ENCODE measurements at regions not wholly inside any gene's neighbourhood (a gene's known extent, or its start where the extent isn't known, plus 50 kb on each side); places are given as distances from the start of the nearest gene placed in this dataset.

DNA sequence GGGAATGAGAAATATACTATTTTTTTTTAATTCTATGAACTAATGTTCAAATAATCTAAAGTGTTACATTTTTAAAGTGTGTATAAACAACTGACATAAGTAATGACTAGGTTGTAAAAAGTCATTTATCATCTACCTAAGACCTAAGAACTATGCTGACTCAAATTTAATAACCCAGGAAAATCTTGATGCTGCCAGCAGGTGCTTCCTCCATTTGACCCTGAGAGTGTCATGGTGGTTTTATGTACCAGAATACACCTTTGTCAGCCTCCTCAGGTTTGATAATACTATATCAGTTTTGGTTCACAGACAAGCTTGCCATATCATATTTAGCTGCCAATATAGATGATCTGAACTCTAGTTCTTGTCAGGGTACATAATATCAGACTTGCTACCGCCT lies 1151.2 kb downstream of the PCDH17 start:
- no peak for DNase-seq (ENCODE audit: low spot score)

DNA sequence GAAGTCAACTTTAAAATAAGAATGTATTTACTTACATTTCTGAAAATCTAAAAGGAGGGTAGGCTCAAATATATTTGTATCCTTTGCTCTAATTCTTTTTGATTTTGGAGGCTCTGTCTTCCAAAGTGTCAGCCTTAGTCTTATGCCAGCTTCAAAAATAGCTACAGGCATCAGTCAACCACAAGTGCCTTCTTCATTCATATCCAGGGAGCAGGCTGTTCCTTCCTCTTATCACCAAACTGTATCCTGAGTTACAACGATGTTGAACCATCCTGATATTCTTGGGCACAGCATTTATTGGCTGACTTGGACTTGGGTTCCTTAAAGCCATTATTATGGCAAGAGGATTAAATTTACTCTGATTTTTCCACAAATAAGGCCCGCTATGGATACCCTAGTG lies 1161.3 kb downstream of the PCDH17 start:
- DNase-seq (ENCODE audit: low spot score) = no peak

DNA sequence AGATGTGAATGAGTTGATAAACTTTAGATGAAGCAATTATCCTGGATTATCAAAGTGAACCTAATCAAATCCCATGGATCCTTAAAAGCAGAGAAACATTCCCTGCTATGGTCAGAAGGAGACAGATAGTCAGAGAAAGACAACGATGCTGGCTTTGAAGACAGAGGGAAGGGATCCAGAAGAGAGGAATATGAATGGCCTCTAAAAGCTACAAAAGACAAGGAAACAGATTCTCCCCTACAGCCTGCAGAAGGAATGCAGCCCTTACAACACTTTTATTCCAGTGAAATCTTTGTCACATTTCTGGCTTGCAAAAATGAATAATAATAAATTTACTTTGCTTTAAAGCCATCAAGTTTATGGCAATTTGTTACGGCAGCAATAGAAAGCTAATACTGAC lies 1164.2 kb downstream of the PCDH17 start:
- DNase-seq (ENCODE audit: low spot score) = no peak

DNA sequence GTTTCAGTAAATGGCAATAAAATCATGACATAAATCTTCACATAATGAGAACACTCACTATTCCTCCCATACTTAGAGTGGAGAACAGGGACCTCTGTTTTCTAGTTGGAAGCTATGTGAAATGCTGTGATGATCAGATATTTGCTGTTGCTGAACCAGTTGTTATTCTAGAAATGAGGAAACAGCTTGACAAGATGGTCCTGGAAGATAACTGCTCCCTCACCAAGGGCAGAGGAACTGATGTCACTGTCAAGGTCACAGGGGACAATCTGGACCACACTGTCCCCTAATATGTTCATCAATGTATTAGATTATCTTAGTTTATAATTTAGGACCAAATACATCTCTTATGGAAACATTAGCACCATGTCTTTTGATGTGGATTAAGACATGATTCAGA lies 1173.3 kb downstream of the PCDH17 start:
- no peak for DNase-seq (ENCODE audit: low spot score)

DNA sequence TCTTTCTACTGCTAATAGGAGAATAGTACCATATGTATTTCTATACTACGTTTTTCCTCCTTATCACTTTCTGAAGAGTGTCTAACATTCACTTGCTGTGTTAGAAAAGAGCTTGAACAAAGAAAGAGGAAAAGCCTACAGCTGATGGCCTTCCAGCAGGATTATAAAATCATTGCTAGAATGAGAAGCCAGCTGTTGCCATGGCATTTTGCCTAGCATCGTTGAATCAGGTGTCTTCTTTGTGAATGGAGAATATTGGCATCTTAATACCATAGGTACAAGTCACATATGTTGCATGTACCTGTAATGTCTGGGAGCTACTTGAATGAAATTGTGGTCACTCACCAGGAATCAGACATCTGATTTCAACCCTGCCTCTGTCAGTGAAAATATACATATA lies 1174.9 kb downstream of the PCDH17 start:
- no peak for DNase-seq (ENCODE audit: low spot score)

DNA sequence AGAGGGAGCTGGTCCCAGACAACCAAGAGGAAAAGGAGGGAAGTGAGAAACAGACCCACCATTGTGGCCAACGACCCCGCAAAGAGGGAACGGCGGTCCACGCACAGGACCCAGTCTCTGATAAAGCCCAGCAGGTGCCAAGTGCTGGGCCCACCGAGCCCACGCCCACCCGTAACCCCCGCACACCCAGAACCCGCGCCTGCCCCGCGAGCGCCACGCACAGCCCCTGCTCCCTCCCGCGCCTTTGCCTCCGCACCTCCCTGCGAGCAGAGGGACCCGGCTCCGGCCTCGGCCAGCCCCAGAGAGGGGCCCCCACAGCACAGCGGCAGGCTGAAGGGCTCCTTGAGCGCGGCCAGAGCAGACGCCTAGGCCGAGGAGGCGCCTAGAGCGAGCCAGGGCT lies 1192.2 kb downstream of the PCDH17 start:
- DNase-seq (ENCODE audit: low spot score) = no peak

DNA sequence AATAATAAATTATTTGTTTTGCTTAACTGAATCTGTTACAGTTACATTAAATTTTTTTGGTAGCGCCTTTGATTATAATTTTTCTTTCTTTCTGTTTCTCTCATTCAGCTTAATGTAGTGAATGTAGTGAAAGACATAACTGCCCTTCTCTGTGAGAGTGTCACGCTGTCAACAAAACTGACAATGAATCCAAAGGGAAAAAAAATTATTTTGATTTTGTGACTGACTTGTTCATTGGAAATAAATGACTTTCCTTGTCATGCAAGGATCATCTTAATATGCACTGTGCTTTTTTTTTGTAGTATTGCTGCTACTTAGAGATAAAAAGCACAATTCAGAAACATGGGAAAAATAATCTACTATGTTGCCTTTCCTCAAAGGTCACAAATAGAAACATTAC lies 1196.4 kb downstream of the PCDH17 start:
- no peak for DNase-seq (ENCODE audit: low spot score)

DNA sequence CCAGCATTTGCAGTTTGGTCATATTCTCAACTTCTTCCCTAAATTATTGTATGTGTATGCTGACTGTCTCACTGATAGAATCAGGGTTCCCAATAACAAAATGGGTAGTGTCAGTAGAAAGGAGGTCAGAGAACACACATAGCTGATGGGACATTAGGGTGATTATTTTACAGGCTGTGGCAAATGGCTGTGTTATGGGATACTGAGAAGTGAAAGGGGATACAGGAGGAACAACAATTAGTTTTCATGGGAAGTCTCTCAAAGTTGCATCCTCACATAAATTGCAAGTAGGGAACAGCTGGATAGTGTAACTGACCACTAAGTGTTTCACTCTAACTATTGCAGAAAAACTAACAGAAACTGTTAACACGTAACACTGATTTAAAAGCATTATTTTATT lies 1199.3 kb downstream of the PCDH17 start:
- DNase-seq (ENCODE audit: low spot score) = no peak

DNA sequence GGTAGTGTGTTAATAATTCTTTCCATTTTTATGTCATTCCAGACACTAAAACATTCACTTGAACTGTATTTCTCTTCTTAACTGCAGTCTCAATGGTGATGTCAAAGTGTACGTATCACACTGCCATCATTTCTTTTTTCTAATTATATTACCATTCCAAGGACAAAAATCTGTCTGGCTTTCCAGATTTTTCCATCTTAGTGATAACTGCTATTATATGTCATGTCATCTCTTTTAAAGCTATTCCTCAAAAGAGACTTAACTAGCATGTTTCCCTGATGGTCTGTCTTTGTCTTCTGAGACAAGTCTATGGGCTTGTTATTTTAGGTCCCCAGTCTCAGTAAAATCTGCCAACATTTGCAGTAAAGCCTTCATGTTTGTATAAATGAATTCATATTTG lies 1207.1 kb downstream of the PCDH17 start:
- DNase-seq (ENCODE audit: low spot score) = no peak

DNA sequence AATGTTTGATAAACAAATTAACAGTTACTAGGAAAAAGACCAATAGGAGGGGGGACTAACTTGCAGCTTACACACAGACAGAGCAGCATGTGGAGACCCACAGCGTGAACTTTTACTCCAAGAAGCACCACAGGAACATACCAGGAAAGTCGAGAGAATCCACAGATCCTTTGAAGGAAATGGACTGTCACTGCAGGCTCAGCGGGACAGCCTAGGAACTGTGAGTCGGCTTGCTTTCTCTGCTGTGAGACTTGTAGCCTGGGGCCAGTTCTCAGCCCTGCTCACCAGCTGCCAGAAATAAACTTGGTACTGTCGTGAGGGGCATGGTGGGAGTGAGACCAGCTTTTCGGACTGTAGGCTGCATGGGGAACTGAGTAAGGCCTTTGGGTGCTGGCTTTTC lies 1211.5 kb downstream of the PCDH17 start:
- no peak for DNase-seq (ENCODE audit: low spot score)

DNA sequence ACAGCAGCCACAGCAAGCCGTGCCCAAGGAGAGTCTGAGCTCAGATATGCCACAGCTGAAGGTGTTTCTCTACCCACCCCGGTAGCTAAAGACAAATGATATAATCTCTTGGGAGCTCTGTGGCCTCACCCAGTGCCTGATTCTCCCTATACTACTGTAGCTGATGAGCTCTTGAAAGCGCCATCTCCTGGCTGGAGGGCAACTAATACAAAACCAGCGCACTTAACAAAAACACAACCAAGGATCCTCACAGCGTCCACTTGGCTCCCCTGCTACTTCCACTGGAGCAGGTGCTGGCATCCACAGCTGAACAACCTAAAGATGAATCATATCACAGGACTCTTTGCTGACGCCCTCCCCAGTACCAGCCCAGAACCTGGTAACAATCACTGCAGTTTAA lies 1212.0 kb downstream of the PCDH17 start:
- DNase-seq (ENCODE audit: low spot score) = no peak

DNA sequence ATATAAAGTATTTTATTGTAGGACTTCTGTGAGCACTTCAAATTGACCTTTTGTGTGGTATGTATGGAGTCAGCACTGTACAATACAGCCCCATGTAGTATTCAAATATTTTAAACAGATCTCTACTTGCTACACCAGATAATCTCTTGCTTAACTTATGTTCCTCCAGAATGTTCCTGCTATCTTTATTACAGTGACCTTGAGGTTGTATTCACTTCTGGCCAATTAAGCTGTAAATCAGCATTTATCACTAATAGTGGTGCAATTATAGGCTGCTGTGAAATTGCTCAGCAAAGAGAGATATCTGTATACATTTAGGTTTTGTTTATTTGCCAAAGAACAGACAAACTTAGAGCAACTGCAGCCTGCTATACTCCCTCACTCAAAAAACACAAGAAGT lies 1218.6 kb downstream of the PCDH17 start:
- DNase-seq (ENCODE audit: low spot score) = no peak

DNA sequence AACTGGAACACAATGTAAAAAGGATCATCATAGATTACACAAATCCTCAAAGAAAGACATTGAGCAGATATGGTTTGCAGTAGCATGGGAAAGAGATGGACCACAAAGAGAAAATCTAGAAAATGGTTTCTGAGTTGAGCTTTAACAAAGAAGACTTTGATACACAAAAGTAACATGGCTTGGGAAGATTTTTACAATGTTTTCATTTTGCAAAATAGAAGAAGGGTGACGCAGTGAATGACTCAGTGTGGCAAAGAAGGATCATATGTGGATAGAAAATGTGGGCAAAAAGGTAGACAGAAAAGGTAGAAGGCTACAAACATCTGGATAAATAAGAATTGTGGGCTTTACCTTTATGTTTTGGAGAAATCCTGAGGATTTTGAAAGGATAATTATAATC lies 1220.5 kb downstream of the PCDH17 start:
- DNase-seq (ENCODE audit: low spot score) = peak; percentile 19

DNA sequence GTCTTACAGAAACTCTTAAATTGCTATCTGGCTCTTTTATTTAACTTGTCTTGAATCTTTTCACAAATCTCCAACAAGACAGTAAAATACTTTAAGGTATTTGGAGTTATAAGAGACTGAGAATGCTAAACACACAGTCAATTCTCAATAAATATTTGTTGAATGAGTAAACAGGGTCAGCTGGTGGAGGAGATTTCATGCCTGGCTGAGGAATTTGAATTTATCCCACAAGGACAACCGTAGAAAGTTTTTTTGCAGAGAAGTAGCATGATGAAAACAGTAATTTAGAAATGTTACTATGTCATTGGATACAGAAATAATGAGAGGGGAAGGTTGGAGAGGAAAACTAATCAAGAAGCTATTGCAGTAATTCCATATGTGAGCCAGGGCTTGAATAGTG lies 1223.7 kb downstream of the PCDH17 start:
- peak; percentile 3 for DNase-seq (ENCODE audit: low spot score)

DNA sequence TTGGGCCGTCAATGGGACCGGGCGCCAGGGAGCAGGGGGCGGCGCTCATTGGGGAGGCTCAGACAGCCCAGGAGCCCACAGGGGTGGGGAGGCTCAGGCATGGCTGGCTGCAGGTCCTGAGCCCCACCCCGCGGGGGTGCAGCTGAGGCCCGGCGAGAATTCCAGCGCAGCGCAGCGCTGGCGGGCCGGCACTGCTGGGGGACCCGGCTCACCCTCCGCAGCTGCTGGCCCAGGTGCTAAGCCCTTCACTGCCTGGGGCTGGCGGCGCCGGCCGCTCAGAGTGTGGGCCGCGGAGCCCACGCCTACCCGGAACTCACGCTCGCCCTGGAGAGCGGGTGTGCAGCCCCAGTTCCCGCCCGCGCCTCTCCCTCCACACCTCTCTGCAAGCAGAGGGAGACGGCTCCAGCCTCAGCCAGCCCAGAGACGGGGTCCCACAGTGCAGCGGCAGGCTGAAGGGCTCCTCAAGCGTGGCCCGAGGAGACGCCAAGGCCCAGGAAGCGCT lies 1227.4 kb downstream of the PCDH17 start:
- no peak for DNase-seq (ENCODE audit: low spot score)

DNA sequence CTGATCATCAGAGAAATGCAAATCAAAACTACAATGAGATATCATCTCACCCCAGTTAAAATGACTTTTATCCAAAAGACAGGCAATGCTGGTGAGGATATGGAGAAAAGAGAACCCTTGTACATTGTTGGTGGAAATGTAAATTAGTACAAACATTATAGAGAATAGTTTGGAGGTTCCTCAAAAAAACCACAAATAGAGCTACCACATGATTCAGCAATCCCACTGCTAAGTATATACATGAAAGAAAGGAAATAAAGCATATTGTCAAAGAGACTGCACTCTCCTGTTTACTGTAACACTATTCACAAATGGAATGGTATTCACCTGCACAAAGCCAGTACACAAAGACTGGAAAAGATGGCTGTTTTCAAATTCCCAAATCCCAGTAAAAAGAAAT lies 1233.7 kb downstream of the PCDH17 start:
- no peak for DNase-seq (ENCODE audit: low spot score)

DNA sequence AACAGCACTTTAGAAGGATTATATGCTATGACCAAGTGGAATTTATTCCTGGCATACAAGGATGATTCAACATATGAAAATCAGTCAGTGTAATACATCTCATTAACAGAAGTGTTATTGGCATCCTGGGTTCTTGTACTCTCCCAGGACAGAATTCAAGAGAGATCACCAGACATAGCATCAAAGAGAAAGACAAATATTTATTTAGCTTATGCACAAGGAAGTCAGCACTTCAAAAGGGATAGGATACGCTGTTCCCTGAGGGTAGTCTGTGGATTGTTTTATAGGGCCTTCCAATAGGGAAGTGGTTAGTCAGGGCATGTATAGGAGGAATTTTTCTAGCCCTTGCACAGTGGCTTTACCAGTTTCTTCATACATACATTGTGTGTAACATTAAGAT lies 1238.0 kb downstream of the PCDH17 start:
- no peak for DNase-seq (ENCODE audit: low spot score)

DNA sequence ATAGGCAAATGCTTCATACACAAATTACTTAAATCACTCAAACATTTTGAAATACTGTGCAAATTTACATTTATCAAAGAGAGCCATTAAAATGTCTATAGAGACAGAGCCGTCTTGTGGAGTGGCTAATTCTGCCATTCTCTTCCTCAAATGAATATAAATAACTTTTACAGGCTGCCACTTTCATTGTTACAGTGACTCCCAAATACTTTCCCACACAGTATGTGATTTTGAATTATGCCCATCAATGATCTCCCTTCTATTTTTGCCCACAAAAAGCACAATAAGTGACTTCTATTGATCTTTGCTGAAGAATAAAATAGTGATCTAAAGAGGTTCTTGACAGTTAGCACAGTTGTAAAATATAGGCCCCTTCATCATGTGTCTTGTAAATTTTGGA lies 1244.9 kb downstream of the PCDH17 start:
- no peak for DNase-seq (ENCODE audit: low spot score)

DNA sequence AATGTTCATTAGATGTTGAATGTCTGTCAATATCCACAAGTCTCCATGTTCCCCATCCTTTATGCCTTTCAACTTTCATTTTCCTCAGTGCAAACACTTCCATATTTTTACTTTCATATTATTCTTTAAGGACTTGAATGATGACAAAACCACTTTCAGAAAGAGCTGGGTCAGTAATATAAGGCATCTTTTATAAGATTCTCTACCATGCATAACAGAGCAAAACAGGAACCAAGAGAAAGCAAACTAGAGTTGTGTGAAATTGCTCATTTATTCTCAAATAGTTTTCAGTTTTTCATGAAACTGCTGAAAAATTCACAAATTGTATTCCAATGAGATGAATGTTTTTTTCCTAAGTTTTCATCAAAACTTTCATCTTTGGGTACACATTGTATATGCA lies 1247.6 kb downstream of the PCDH17 start:
- no peak for DNase-seq (ENCODE audit: low spot score)

DNA sequence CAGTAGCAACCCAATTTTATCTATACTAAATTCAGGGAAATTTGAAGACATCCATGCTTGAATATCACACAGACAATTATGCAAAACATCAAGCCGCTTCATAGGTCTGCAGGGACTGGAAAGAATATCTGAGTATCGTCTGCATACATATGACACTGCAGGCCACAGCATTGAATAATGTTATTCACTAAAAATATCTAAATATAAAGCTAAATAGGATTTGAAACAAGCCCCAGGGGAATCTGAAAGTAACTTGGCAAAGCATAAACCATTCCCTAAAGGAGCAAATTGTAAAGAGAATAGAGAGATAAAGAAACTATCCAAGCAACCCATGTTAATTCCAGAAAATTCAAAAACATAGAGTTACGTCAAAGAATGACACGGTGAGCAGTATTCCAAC lies 1251.0 kb downstream of the PCDH17 start:
- no peak for DNase-seq (ENCODE audit: low spot score)

DNA sequence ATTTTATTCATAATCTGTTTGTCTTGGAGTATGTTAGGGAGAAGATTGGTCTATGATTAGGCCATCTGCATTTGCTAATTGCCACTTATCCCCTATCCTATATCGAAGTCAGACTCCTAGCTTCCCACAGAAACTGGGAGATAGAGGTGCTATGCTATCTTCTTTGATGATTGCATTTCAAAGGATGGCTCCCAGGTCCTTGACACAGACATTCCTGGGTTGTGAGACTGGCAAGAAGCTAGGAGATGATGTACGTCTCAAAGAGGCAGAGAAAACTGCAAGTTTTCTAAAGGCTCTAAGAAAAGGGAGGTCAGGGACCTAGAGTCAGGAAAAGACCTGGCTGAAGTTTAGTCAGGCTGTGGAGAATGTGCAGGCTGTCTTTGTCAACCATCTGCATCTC lies 1251.9 kb downstream of the PCDH17 start:
- DNase-seq (ENCODE audit: low spot score) = no peak

DNA sequence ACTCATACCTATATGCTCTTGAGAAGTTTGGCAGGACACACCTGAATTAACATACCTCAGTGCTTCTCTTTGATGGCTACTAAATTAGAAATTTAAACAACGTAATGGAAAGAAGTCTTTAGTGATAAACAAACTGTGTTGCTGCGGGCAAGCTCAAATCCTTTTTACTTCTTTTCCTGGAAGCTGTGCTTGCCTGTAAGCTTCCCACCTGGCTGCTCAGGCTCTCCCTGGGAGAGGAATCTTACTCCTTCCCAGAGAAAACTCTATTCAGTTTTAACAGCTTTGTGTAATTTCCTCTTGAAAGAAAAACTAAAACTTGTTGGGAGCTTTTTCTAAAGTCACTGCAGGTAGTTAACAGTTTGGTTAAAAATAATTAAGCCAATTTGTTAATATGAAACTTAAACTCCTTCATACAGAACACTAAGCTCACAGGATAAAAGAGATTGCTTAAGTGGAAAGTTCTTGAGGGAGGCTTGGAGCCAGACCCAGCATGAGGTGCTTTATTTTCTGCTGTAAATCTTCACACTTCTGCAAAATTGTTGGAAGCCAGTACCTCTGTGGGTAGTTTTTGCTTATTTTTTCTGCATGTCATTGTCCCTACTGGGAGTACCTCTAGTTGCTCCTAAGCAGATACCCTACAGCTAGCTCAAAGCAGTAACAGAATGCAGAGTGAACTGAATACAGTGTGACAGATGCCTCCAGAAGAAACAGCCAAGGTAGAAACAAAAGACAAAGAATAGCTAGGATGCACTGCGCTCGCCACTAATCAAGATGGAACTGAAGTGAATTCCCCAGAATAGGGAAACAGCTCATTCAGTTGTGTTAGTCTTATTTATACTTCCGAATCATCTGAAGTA lies 1253.0 kb downstream of the PCDH17 start:
- DNase-seq (ENCODE audit: low spot score) = no peak

DNA sequence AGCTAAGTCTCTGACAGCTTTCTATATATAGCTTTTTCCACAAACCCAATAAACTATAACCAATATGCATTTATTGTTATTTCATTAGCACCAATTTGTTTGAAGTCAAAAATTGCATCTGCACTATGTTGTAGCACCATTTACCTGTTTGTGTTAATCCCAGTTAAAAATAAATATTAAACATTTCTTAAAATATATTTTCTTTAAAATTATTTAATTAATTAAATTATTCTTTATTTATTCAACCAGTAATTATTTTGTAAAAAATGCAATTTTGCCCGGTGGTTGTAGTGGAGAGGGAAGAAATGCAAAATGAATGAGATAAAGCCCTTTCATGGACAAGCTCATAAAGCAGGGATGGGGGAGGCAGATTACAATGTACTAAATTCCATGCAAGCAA lies 1257.9 kb downstream of the PCDH17 start:
- no peak for DNase-seq (ENCODE audit: low spot score)

DNA sequence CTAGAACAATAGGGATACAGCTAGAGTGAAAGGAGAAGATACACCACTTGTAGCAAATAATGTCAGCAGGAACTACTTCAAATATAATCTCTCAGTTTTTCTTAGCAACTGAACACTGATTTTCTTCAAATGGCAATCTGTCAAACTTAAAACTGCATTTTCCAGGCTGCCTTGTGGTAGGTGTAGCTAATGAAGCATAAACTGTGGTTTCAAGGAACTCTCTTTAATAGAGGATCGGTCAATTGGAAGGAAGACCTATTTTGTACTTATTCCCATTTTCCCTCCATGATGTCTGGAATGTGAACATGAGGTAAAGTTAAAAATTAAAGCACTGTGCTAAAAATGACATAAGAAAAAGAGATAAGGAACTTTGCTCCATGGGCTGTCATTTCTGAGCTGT lies 1261.9 kb downstream of the PCDH17 start:
- no peak for DNase-seq (ENCODE audit: low spot score)

All from A172 (cell line).